GM12878 (cell line): ENCODE measurements at regions not wholly inside any gene's neighbourhood (a gene's known extent, or its start where the extent isn't known, plus 50 kb on each side); places are given as distances from the start of the nearest gene placed in this dataset.

Source experiments
- ATAC-seq: fragments of 200-7000 bp; cut with Tn5 transposase; 3 replicates; pipeline ENCODE4 v1.9.1; 2020; ENCODE audit warnings: mild to moderate bottlenecking, moderate library complexity
- BruUV-seq: library from RNA; stranded (reverse); fragments of 400-500 nt; replicated peaks from 2 replicates; lab custom pipeline; 2021; lab: Mats Ljungman, UMichigan
- CTCF ChIA-PET: fragments of 300-600 bp; sonication (Branson Sonifier 250); formaldehyde crosslinking; extraction: SDS; loops from one replicate; lab custom pipeline; 2021; ENCODE audit warnings: inconsistent platforms; lab: Yijun Ruan, JAX
- POLR2A ChIA-PET: fragments of 350-600 bp; formaldehyde crosslinking; extraction: SDS; loops from one replicate; lab custom pipeline; 2021; ENCODE audit warnings: inconsistent platforms; lab: Charles Lee
- RAD21 ChIA-PET: fragments of 300-600 bp; sonication (Branson Sonifier 250); formaldehyde crosslinking; loops from one replicate; lab custom pipeline; 2023; ENCODE audit warnings: antibody characterized with exemption; ENCODE audit not compliant: unreplicated experiment; lab: Charles Lee
- SMC1A ChIA-PET: fragments of 300-600 bp; sonication (Branson Sonifier 250); formaldehyde crosslinking; loops from one replicate; lab custom pipeline; 2023; ENCODE audit not compliant: unreplicated experiment, uncharacterized antibody; lab: Charles Lee
- DNase-seq: peaks from one replicate; pipeline ENCODE4 v3.0.0-alpha.2; 2011; ENCODE audit warnings: low read depth, low spot score
- FAIRE-seq: peaks from 3 replicates; lab custom pipeline; 2011; peaks lifted over from hg19 to GRCh38; lab: Jason Lieb, UNC
- H2AFZ ChIP-seq: 2 replicates; pipeline ENCODE4 v1.6.0; 2011; ENCODE audit warnings: low read depth, low read length, control low read depth; ENCODE audit not compliant: control insufficient read depth
- H3K27ac ChIP-seq: 2 replicates; pipeline ENCODE4 v1.5.1; 2011; ENCODE audit warnings: control low read depth; ENCODE audit not compliant: control insufficient read depth, insufficient read depth
- H3K27me3 ChIP-seq, 2 experiments: replicated peaks in 1 of 2; 2 replicates each; pipeline versions ENCODE4 v1.6.0 to v1.6.1; 2011; ENCODE audit warnings: low read length in 1 of 2; ENCODE audit not compliant: control insufficient read depth in 2 of 2, insufficient read depth in 2 of 2
- H3K36me3 ChIP-seq, 2 experiments: 2 replicates each; pipeline ENCODE4 v1.5.1; 2011; ENCODE audit warnings: low read length in 1 of 2; ENCODE audit not compliant: control insufficient read depth in 2 of 2, insufficient read depth in 2 of 2
- H3K4me1 ChIP-seq: 2 replicates; pipeline ENCODE4 v1.6.1; 2011; ENCODE audit warnings: mild to moderate bottlenecking, low read length, moderate library complexity, mixed read lengths; ENCODE audit not compliant: control insufficient read depth, insufficient read depth
- H3K4me2 ChIP-seq: 2 replicates; pipeline ENCODE4 v1.6.0; 2011; ENCODE audit warnings: control low read depth; ENCODE audit not compliant: control insufficient read depth, insufficient read depth
- H3K4me3 ChIP-seq: fragments of 200-600 bp; sonication (generic); 2 replicates; pipeline ENCODE4 v1.5.1; 2016
- H3K79me2 ChIP-seq: 2 replicates; pipeline ENCODE4 v1.6.0; 2011; ENCODE audit warnings: low read length; ENCODE audit not compliant: control insufficient read depth, insufficient read depth
- H3K9ac ChIP-seq: 2 replicates; pipeline ENCODE4 v1.8.0; 2011; ENCODE audit warnings: low read length, control low read depth, mixed read lengths; ENCODE audit not compliant: control insufficient read depth, insufficient read depth
- H3K9me3 ChIP-seq: replicated peaks from 3 replicates; pipeline ENCODE4 v1.5.1; 2011; ENCODE audit warnings: mild to moderate bottlenecking, low read length; ENCODE audit not compliant: control insufficient read depth, insufficient read depth
- H4K20me1 ChIP-seq: 2 replicates; pipeline ENCODE4 v1.6.0; 2011; ENCODE audit not compliant: control insufficient read depth, insufficient read depth
- CREM ChIP-seq: IDR thresholded peaks from 2 replicates; pipeline ENCODE4 v1.6.1; 2014; ENCODE audit warnings: antibody characterized with exemption, low read depth
- E2F4 ChIP-seq: IDR thresholded peaks from 2 replicates; pipeline ENCODE4 v1.6.1; 2012; ENCODE audit warnings: low read depth, low read length, improper control_type of control experiment
- ESRRA ChIP-seq: IDR thresholded peaks from 2 replicates; pipeline ENCODE4 v1.6.1; 2012; ENCODE audit warnings: mild to moderate bottlenecking, low read length, improper control_type of control experiment
- GATAD2B ChIP-seq: fragments of 450-650 bp; conservative IDR thresholded peaks from 2 replicates; pipeline ENCODE4 v1.6.1; 2017; ENCODE audit warnings: low read depth, mild to moderate bottlenecking, moderate library complexity
- KAT2A ChIP-seq: conservative IDR thresholded peaks from 2 replicates; pipeline ENCODE4 v1.6.1; 2011; ENCODE audit warnings: low read depth, low read length; ENCODE audit not compliant: control insufficient read depth
- MEF2A ChIP-seq: IDR thresholded peaks from 2 replicates; pipeline ENCODE4 v1.6.1; 2011; ENCODE audit warnings: low read depth, mild to moderate bottlenecking, low read length, moderate library complexity; ENCODE audit not compliant: insufficient read depth
- NBN ChIP-seq: fragments of 450-650 bp; IDR thresholded peaks from 2 replicates; pipeline ENCODE4 v1.6.1; 2016
- NFIC ChIP-seq: IDR thresholded peaks from 2 replicates; pipeline ENCODE4 v1.6.1; 2012; ENCODE audit warnings: low read depth, mild to moderate bottlenecking, inconsistent platforms, low read length, moderate library complexity
- POLR2AphosphoS2 ChIP-seq: IDR thresholded peaks from 2 replicates; pipeline ENCODE4 v1.6.1; 2011; ENCODE audit warnings: low read depth, mild to moderate bottlenecking, low read length, improper control_type of control experiment, moderate library complexity
- RAD51 ChIP-seq: fragments of 450-650 bp; IDR thresholded peaks from 2 replicates; pipeline ENCODE4 v1.6.1; 2016; ENCODE audit warnings: moderate library complexity, mild to moderate bottlenecking, inconsistent platforms
- REST ChIP-seq: IDR thresholded peaks from 2 replicates; pipeline ENCODE4 v1.6.1; 2012; ENCODE audit warnings: mild to moderate bottlenecking, low read depth, low read length
- SMAD1 ChIP-seq: fragments of 450-650 bp; IDR thresholded peaks from 2 replicates; pipeline ENCODE4 v1.6.1; 2018; ENCODE audit warnings: mild to moderate bottlenecking, low read depth; ENCODE audit not compliant: partially characterized antibody
- SREBF1 ChIP-seq: IDR thresholded peaks from 2 replicates; pipeline ENCODE4 v1.6.1; 2012; ENCODE audit warnings: mild to moderate bottlenecking, low read length
- TAF1 ChIP-seq: IDR thresholded peaks from 2 replicates; pipeline ENCODE4 v1.6.1; 2011; ENCODE audit warnings: mild to moderate bottlenecking, low read depth, low read length, borderline replicate concordance
- ZNF622 ChIP-seq: fragments of 450-650 bp; IDR thresholded peaks from 2 replicates; pipeline ENCODE4 v1.6.1; 2017; ENCODE audit warnings: mild to moderate bottlenecking, inconsistent platforms
- WGBS: methylation state at CpG from one replicate; pipeline ENCODE4 v1.1.6; 2016; ENCODE audit warnings: low lambda C conversion rate; ENCODE audit not compliant: insufficient replicate concordance, insufficient coverage; ENCODE audit errors: missing lambda C conversion rate; 5-methylcytosine and 5-hydroxymethylcytosine counted together
- in situ Hi-C: fragments of 300-500 bp; cut with MboI; formaldehyde crosslinking; loops from 9 replicates; pipeline ENCODE4 v1.14.3; 2018; ENCODE audit warnings: mixed read lengths
- intact Hi-C: fragments of 100-400 bp; cut with micrococcal nuclease; formaldehyde crosslinking; loops from one replicate; pipeline ENCODE4 v1.14.2; 2022; ENCODE audit not compliant: unreplicated experiment
- TF ChIP-seq, protein P1 (sequence below): fragments of 450-650 bp; formaldehyde crosslinking; IDR thresholded peaks from 2 replicates; pipeline ENCODE4 v1.5.0; 2022; ENCODE audit warnings: mild to moderate bottlenecking, missing genetic modification characterization
- TF ChIP-seq, protein P2 (sequence below): fragments of 450-650 bp; conservative IDR thresholded peaks from 2 replicates; pipeline ENCODE4 v1.6.1; 2017; ENCODE audit warnings: mild to moderate bottlenecking, moderate library complexity

GRCh38 chr21:35615325-35615724 lies 445.0 kb downstream of the SETD4 start:
- no peaks in the 10 kb centered on the region for H3K9me3 ChIP-seq
- ChIA-PET POLR2A (no interaction called here), RAD21 (no interaction called here), CTCF (no interaction called here), SMC1A (no interaction called here)
- no peaks in the 10 kb centered on the region for H3K36me3 ChIP-seq
- no peak overlapping the region for H3K27ac ChIP-seq
- FAIRE-seq (no peak), ATAC-seq (no peak), DNase-seq (no peak)
- no peaks in the 10 kb centered on the region for H3K27me3 ChIP-seq
- no peak overlapping the region for H3K4me3 ChIP-seq
- in situ Hi-C loops (no loop called here), intact Hi-C loops (no loop called here)
- no peak overlapping the region for H3K9ac ChIP-seq
- H2AFZ ChIP-seq, result no peak overlapping the region
- no TSS peak for BruUV-seq
- H3K4me2 ChIP-seq, result no peak overlapping the region
- no peaks in the 10 kb centered on the region for H3K4me1 ChIP-seq
- 0% methylated on average over 1 of the region's 1 CpG for WGBS
- H4K20me1 ChIP-seq, result no peaks in the 10 kb centered on the region
- H3K79me2 ChIP-seq, result no peaks in the 10 kb centered on the region
- no peak for TF ChIP-seq SREBF1
- TF ChIP-seq NBN, result no peak
- TF ChIP-seq ZNF622, result no peak
- TF ChIP-seq, protein P1, sequence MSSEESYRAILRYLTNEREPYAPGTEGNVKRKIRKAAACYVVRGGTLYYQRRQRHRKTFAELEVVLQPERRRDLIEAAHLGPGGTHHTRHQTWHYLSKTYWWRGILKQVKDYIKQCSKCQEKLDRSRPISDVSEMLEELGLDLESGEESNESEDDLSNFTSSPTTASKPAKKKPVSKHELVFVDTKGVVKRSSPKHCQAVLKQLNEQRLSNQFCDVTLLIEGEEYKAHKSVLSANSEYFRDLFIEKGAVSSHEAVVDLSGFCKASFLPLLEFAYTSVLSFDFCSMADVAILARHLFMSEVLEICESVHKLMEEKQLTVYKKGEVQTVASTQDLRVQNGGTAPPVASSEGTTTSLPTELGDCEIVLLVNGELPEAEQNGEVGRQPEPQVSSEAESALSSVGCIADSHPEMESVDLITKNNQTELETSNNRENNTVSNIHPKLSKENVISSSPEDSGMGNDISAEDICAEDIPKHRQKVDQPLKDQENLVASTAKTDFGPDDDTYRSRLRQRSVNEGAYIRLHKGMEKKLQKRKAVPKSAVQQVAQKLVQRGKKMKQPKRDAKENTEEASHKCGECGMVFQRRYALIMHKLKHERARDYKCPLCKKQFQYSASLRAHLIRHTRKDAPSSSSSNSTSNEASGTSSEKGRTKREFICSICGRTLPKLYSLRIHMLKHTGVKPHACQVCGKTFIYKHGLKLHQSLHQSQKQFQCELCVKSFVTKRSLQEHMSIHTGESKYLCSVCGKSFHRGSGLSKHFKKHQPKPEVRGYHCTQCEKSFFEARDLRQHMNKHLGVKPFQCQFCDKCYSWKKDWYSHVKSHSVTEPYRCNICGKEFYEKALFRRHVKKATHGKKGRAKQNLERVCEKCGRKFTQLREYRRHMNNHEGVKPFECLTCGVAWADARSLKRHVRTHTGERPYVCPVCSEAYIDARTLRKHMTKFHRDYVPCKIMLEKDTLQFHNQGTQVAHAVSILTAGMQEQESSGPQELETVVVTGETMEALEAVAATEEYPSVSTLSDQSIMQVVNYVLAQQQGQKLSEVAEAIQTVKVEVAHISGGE (CRISPR knock-in tag), result no peak
- TF ChIP-seq MEF2A, result no peak
- TF ChIP-seq GATAD2B, result no peak
- TF ChIP-seq, protein P2, sequence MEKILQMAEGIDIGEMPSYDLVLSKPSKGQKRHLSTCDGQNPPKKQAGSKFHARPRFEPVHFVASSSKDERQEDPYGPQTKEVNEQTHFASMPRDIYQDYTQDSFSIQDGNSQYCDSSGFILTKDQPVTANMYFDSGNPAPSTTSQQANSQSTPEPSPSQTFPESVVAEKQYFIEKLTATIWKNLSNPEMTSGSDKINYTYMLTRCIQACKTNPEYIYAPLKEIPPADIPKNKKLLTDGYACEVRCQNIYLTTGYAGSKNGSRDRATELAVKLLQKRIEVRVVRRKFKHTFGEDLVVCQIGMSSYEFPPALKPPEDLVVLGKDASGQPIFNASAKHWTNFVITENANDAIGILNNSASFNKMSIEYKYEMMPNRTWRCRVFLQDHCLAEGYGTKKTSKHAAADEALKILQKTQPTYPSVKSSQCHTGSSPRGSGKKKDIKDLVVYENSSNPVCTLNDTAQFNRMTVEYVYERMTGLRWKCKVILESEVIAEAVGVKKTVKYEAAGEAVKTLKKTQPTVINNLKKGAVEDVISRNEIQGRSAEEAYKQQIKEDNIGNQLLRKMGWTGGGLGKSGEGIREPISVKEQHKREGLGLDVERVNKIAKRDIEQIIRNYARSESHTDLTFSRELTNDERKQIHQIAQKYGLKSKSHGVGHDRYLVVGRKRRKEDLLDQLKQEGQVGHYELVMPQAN, result no peak
- no peak for TF ChIP-seq ESRRA
- TF ChIP-seq NFIC, result no peak
- TF ChIP-seq CREM, result no peak
- TF ChIP-seq TAF1, result no peak
- no peak for TF ChIP-seq REST
- no peak for TF ChIP-seq SMAD1
- TF ChIP-seq E2F4, result no peak
- TF ChIP-seq KAT2A, result no peak
- TF ChIP-seq RAD51, result no peak
- TF ChIP-seq POLR2AphosphoS2, result no peak
